ENCODE measurements at regions not wholly inside any gene's neighbourhood (a gene's known extent, or its start where the extent isn't known, plus 50 kb on each side); places are given as distances from the start of the nearest gene placed in this dataset.

DNA sequence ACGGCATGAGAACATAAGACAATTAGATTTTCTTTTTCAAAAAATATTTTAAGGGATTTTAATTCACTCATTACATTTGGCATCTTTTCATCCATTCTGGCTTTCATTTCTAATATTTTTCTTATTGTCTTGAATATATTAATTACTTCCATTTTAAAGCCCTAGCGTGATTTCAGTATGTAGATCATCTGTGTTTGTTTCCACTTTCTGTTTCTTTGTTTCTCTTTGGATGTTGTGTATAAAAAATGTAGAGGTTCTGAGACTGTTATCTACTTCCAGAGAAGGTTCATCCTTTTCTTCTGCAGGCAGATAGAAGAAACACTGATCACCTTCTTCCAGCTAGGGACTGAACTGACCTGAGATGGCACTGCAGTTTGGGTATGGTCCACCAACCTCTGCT, 664.4 kb upstream of the SLC39A10 start:
- Histone ChIP-seq H3K4me3 (ENCODE audit: severe bottlenecking) (no peak overlapping the region), H3K27me3 (ENCODE audit: insufficient read depth, poor library complexity, severe bottlenecking) (no peaks in the 10 kb centered on the region), H3K4me1 (ENCODE audit: insufficient read depth, poor library complexity, severe bottlenecking) (no peaks in the 10 kb centered on the region), H3K36me3 (ENCODE audit: low read depth) (no peaks in the 10 kb centered on the region), H3K27ac (ENCODE audit: poor library complexity, severe bottlenecking) (no peak overlapping the region), H3K9me3 (ENCODE audit: severe bottlenecking) (no peaks in the 10 kb centered on the region)
- no peak for ATAC-seq (ENCODE audit: low read depth)
- no peak for TF ChIP-seq CTCF (IDR thresholded peaks at IDR 0.05; ENCODE audit: poor library complexity, severe bottlenecking)
- no peak for DNase-seq (ENCODE audit: low spot score)

DNA sequence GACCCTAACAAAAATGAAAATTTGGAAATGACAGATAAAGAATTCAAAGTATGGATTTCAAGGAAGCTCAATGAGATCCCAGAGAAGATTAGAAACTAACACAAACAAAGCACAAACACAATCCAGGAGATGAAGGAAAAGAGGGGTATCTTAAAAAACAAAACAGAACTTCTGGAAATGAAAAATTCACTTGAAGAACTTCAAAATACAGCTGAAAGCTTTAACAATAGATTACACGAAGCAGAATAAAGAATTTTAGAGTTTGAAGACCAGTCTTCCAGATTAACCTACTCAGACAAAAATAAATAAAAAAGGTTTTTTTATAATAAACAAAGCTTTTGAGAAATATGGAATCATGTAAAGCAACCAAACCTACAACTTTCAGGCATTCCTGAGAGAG, 671.8 kb upstream of the SLC39A10 start:
- Histone ChIP-seq H3K9me3 (ENCODE audit: severe bottlenecking) (peaks cover 3% of the 10 kb centered on the region), H3K36me3 (ENCODE audit: low read depth) (no peaks in the 10 kb centered on the region), H3K27ac (ENCODE audit: poor library complexity, severe bottlenecking) (no peak overlapping the region), H3K27me3 (ENCODE audit: insufficient read depth, poor library complexity, severe bottlenecking) (no peaks in the 10 kb centered on the region), H3K4me1 (ENCODE audit: insufficient read depth, poor library complexity, severe bottlenecking) (no peaks in the 10 kb centered on the region), H3K4me3 (ENCODE audit: severe bottlenecking) (no peak overlapping the region)
- no peak for TF ChIP-seq CTCF (IDR thresholded peaks at IDR 0.05; ENCODE audit: poor library complexity, severe bottlenecking)
- ATAC-seq (ENCODE audit: low read depth), result no peak
- no peak for DNase-seq (ENCODE audit: low spot score)

DNA sequence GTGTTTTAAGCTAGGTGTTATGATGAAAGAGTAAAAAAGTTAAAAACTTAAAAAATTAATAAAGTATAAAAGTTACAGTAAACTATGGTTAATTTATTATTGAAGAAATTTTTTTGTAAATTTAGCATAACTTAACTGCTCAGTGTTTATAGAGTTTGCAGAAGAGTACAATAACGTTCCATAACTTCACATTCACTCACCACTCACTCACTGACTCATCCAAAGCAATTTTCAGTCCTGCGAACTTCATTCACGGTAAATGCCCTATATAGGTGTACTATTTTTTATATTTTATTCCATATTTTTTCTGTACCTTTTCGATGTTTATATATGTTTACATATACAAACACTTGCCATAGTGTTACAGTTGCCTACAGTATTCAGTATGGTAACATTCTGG, 694.8 kb upstream of the SLC39A10 start:
- no peaks in the 10 kb centered on the region for H3K27me3 ChIP-seq (ENCODE audit: insufficient read depth, poor library complexity, severe bottlenecking)
- no peak for TF ChIP-seq CTCF (IDR thresholded peaks at IDR 0.05; ENCODE audit: poor library complexity, severe bottlenecking)
- DNase-seq (ENCODE audit: low spot score) (no peak), ATAC-seq (ENCODE audit: low read depth) (no peak)
- H3K9me3 ChIP-seq (ENCODE audit: severe bottlenecking), result no peaks in the 10 kb centered on the region
- no peaks in the 10 kb centered on the region for H3K4me1 ChIP-seq (ENCODE audit: insufficient read depth, poor library complexity, severe bottlenecking)
- H3K27ac ChIP-seq (ENCODE audit: poor library complexity, severe bottlenecking), result no peak overlapping the region
- no peaks in the 10 kb centered on the region for H3K36me3 ChIP-seq (ENCODE audit: low read depth)
- no peak overlapping the region for H3K4me3 ChIP-seq (ENCODE audit: severe bottlenecking)

DNA sequence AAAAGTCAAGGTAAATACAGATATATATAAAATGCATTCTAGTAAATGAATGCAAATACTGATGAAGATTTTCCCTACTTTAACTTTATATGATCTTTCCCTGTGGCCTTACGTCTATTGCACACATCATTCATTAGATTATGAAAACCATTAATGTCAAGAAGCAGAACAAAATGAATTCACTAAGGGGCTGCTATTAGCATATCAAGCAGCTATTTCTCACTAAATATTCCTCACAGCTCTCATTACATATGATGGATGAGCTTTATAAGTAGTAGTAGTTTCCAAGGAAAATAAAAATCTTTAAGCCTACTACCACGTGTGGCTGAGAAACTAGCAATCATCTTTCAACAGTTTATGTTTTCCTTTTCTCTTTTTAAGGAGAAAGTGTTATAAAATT, 702.8 kb upstream of the SLC39A10 start:
- Histone ChIP-seq H3K27me3 (ENCODE audit: insufficient read depth, poor library complexity, severe bottlenecking) (no peaks in the 10 kb centered on the region), H3K4me1 (ENCODE audit: insufficient read depth, poor library complexity, severe bottlenecking) (no peaks in the 10 kb centered on the region), H3K27ac (ENCODE audit: poor library complexity, severe bottlenecking) (no peak overlapping the region), H3K36me3 (ENCODE audit: low read depth) (no peaks in the 10 kb centered on the region), H3K4me3 (ENCODE audit: severe bottlenecking) (no peak overlapping the region), H3K9me3 (ENCODE audit: severe bottlenecking) (no peaks in the 10 kb centered on the region)
- DNase-seq (ENCODE audit: low spot score) (no peak), ATAC-seq (ENCODE audit: low read depth) (no peak)
- TF ChIP-seq CTCF (IDR thresholded peaks at IDR 0.05; ENCODE audit: poor library complexity, severe bottlenecking), result no peak

DNA sequence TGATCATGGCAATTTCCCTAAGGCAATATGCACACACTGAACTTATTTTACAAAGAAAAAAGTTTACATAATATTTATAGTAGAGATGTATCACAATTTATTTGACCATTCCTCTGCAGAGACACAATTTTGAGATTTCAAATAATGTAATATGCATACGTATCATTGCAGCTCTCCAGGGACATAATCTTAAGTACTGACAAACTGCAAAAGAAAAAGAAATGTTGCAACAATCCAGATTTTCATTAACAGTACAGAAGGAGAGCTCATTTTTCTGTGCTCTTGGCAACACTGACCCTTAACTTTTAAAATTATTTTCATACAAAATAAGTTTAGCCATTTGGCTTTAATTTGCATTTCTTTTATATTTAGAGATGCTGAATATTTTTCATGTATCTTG, 710.2 kb upstream of the SLC39A10 start:
- Histone ChIP-seq H3K4me3 (ENCODE audit: severe bottlenecking) (no peak overlapping the region), H3K36me3 (ENCODE audit: low read depth) (no peaks in the 10 kb centered on the region), H3K27me3 (ENCODE audit: insufficient read depth, poor library complexity, severe bottlenecking) (no peaks in the 10 kb centered on the region), H3K9me3 (ENCODE audit: severe bottlenecking) (no peaks in the 10 kb centered on the region), H3K4me1 (ENCODE audit: insufficient read depth, poor library complexity, severe bottlenecking) (no peaks in the 10 kb centered on the region), H3K27ac (ENCODE audit: poor library complexity, severe bottlenecking) (no peak overlapping the region)
- DNase-seq (ENCODE audit: low spot score) (no peak), ATAC-seq (ENCODE audit: low read depth) (no peak)
- TF ChIP-seq CTCF (IDR thresholded peaks at IDR 0.05; ENCODE audit: poor library complexity, severe bottlenecking), result no peak
